GM18868 (cell line): ENCODE measurements at regions not wholly inside any gene's neighbourhood (a gene's known extent, or its start where the extent isn't known, plus 50 kb on each side); places are given as distances from the start of the nearest gene placed in this dataset.

Experiments used
- ATAC-seq: cut with Tn5 transposase; IDR thresholded peaks from one replicate; pipeline ENCODE4 v1.9.1; 2021; ENCODE audit warnings: mild to moderate bottlenecking, moderate library complexity; ENCODE audit not compliant: unreplicated experiment

GRCh38 chr6:102398788-102399390, 1005.4 kb downstream of the GRIK2 start:
- ATAC-seq: no peak

GRCh38 chr6:102390541-102390940, 997.0 kb downstream of the GRIK2 start:
- no peak for ATAC-seq

GRCh38 chr6:102389994-102390393, 996.5 kb downstream of the GRIK2 start:
- no peak for ATAC-seq

- ATAC-seq: no peak
Measured at GRCh38 chr6:102387326-102388033, 994.0 kb downstream of the GRIK2 start.

- ATAC-seq: no peak
Measured at GRCh38 chr6:102381203-102381602, 987.7 kb downstream of the GRIK2 start.

- no peak for ATAC-seq
Measured at GRCh38 chr6:102356170-102356569, 962.7 kb downstream of the GRIK2 start.

GRCh38 chr6:102355578-102355977, 962.1 kb downstream of the GRIK2 start:
- ATAC-seq: no peak

- ATAC-seq: no peak
Measured at GRCh38 chr6:102352552-102352951, 959.0 kb downstream of the GRIK2 start.

GRCh38 chr6:102344769-102345168, 951.3 kb downstream of the GRIK2 start:
- no peak for ATAC-seq

- no peak for ATAC-seq
Measured at GRCh38 chr6:102340311-102340710, 946.8 kb downstream of the GRIK2 start.

GRCh38 chr6:102333736-102334135, 940.2 kb downstream of the GRIK2 start:
- ATAC-seq: no peak

GRCh38 chr6:102327697-102328225, 934.3 kb downstream of the GRIK2 start:
- ATAC-seq: no peak

- no peak for ATAC-seq
Measured at GRCh38 chr6:102313699-102314098, 920.2 kb downstream of the GRIK2 start.

- no peak for ATAC-seq
Measured at GRCh38 chr6:102309700-102310099, 916.2 kb downstream of the GRIK2 start.

GRCh38 chr6:102300350-102300749, 906.8 kb downstream of the GRIK2 start:
- ATAC-seq: no peak

GRCh38 chr6:102298051-102298450, 904.5 kb downstream of the GRIK2 start:
- ATAC-seq: no peak
